NCI-H2107 (cell line): ENCODE measurements at regions not wholly inside any gene's neighbourhood (a gene's known extent, or its start where the extent isn't known, plus 50 kb on each side); places are given as distances from the start of the nearest gene placed in this dataset.
"Not testable (repeated sequence)": the region's sequence is repeated elsewhere in the genome, so short reads cannot be mapped to it uniquely, and the experiment has no call there.

Experiments used
- DNase-seq: peaks from one replicate; lab custom pipeline; 2025; lab: John Stamatoyannopoulos, UW

DNA sequence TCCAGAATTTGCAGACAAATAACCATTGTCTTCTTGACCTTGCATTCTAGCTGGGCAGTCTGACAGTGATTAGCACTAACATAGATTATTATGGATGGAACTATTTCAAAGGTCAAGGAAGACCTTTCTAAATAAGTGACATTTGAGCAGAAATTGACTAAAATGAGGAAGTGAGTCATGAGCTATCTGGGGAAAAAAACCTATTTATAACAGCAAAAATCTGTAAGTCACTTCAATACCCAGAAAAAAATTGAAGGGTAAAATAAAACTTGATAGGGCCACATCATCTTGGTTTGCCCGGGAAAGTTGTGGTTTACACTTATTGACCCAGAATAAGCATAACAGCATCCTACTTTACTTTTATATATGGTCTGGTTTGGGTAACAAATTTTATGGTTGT lies 414.6 kb upstream of the HS3ST1 start:
- DNase-seq: no peak

DNA sequence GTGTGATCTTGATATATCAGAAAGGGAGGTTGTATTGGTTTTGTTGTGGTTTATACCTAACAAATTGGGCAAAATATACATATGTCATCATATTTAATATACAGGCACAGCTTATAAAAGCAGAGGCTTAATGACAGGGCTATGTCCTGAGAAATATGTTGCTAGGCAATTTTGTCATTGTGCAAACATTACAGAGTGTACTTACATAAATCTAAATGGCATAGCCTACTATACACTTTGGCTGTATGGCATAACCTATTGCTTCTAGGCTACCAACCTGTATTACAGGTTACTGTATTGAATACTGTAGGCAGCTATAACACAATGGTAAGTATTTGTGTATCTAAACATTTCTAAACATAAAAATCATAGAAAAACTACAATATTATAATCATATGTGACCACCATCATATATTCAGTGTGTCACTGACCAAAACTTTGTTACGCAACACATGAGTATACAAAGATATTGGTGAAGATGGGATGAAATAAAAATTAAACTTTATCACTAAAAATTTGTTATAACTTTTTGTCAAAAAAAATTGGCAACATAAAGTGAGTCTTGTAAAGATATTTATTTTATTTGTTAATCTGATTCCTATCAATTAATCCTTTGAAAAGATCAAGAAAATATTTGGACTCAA lies 414.0 kb upstream of the HS3ST1 start:
- no peak for DNase-seq

- DNase-seq: no peak
Observed at GRCh38 chr4:11839889-11840288, 411.2 kb upstream of the HS3ST1 start.

- no peak for DNase-seq
Observed at GRCh38 chr4:11831739-11832138, 403.0 kb upstream of the HS3ST1 start.

DNA sequence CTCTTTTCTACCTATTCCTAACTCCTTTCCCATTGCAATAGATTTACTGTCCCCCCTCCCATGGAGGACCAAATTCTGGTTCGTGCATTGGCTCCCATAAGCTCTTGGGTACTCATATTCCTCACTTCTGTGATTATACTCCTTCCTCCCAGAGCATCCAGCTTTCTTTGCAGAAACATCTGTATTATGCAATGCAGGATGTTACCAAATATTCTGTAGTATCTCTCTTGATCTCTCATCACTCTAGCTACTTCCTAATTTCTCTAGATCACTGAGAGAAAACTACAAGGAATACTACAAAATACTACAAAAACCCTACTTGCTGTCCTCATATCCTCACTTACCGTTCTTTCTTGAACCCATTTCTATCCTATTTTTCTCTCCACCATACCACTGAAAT lies 395.9 kb upstream of the HS3ST1 start:
- no peak for DNase-seq

DNA sequence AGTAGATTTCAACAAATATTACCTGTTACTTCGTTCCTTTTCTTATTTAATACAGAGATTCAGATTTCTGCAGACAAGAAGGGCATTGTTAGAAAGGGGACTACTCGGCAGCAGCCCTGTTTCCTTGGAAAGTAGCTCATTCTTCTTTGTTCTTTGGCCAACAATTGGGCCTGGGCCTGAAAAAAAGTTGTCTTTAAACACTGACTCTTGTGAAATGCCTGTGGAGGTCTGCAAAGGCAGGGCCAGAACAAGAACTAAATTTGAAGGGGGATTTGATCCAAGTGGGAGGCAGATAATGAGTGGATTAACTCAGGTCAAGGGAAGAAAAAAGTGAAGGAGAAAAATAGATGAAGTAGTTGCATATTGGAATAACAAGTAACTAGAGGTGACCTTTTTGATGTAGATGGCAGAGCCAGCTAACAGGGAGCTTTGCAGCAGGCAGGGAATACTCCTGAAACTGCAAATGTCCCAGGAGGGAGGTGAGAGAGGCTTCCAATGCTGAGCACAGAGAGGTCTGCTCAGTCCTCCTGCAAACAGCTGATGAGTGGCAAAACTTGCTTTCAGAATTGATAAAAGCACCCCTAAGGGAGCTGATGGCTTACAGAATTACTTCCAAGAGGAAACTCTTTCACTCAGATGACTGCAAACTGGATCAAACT lies 393.2 kb upstream of the HS3ST1 start:
- no peak for DNase-seq

DNA sequence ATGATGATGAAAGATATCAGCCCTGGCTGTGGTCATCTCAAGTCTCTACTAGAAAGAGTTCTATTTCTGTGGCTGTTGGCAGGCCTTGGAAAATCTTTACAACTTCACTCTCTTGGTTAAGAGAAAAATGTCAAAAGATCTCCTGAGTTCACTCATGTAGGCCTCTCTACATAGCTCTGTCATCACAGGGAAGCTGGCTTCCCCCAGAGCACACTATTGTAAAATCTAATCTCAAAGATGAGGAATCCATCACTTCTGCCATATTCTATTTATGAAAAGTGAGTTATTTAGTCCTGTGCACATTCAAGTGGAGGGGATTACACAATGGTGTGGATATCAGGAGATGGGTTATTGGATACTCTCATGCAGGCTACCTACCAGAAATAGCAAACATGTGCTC lies 388.4 kb upstream of the HS3ST1 start:
- DNase-seq: no peak

GRCh38 chr4:11814758-11815157 lies 386.1 kb upstream of the HS3ST1 start:
- DNase-seq: no peak

- no peak for DNase-seq
Observed at GRCh38 chr4:11813951-11814446, 385.3 kb upstream of the HS3ST1 start.

GRCh38 chr4:11811521-11811920 lies 382.8 kb upstream of the HS3ST1 start:
- not testable (repeated sequence) for DNase-seq

DNA sequence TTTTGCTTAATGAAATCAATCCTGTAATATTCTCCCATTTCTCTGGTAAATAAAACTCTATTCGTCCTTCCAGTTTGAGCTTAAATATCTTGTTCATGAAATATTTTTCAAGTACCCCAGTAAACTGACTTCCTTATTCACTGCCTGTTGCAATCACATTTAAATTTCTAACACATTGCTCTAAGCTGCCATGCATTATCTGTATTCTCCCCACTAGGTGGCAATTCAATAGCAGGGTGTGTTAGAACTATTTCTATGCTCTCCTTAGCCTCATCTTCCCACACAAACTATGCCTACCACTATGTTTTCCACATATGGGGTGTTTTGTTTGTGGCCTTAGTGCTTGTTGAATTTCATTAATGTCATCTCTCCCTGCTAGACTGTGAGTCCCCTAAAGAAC lies 377.1 kb upstream of the HS3ST1 start:
- DNase-seq: no peak

DNA sequence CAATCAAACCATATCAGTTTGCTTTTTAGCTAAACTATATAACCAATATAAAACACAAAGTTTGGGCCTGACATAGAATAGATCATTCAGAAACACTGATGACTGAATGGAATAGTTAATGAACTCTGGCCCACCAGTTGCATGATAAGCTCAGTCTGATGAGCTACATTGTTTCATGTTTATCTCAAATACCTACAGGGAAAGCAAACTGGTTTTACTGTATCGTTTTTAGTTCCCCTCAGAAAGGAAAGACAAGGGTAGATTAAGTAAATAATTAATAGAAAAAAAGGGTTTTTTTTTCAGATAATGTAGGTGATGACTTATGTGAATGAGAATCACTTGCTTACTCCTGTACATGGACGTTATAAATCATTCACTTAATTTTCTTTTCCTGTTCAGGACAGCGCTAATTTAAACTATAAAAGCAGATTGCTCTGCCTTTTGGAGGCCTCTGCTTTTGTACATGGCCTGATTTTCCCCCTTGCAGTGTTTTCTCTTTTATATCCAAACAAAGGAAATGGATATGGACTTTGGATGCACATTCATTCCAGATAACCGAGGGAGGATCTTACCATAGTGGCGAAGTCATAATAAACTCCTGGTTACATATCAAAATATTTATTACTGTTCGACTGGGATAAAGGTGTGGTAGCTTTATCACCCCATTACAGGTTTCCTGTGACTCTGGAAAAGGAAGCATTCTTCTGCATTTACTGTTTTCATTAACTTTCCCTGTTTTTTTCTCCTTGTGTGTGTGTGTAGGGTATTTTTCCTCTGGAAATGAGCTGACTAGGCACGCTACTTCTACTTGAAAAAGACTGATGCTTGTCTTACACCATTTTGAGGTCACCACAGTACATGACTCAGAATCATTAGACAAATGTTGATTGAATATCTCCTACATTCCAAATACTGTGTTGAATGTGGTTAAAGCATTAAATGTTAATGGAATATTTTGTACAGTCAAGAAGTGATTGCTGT lies 373.1 kb upstream of the HS3ST1 start:
- DNase-seq: no peak

GRCh38 chr4:11799196-11799595 lies 370.5 kb upstream of the HS3ST1 start:
- no peak for DNase-seq

DNA sequence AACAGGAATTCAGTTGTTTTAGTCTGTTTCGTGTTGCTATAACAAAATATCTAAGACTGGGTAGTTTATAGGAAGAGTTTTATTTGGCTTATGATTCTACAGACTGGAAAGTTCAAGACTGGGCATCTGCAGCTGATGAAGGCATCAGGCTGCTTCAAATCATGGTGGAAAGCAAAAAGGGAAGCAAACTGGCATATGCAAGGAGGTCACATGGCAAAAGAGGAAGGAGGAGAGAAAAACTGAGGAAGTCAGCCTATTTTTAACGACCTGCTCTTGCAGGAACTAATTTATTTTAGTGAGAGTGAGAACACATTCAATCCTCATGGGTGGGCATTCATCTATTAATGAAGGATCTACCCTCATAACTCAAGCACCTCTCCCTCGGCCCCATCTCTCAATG lies 363.1 kb upstream of the HS3ST1 start:
- DNase-seq: no peak

- no peak for DNase-seq
Observed at GRCh38 chr4:11790230-11790629, 361.5 kb upstream of the HS3ST1 start.

- no peak for DNase-seq
Observed at GRCh38 chr4:11783588-11783987, 354.9 kb upstream of the HS3ST1 start.

DNA sequence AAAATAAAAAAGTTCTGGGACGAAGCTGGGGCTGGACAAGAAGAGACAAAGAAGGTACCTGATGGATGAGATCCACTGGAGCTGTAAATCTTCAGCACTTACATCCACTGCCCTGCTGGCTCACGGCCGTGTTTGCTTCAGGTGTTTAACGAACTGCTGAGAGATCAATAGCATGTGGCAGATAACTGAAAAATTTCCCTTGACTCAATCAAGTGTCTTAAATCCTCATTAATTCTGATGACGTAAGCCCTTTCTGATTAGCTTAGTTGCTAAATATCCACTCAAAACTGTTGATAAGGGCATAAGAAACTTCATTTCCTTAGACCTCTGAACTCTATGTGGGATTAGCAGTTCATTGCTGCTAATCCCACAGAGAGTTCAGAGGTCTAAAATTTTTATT lies 354.2 kb upstream of the HS3ST1 start:
- no peak for DNase-seq

DNA sequence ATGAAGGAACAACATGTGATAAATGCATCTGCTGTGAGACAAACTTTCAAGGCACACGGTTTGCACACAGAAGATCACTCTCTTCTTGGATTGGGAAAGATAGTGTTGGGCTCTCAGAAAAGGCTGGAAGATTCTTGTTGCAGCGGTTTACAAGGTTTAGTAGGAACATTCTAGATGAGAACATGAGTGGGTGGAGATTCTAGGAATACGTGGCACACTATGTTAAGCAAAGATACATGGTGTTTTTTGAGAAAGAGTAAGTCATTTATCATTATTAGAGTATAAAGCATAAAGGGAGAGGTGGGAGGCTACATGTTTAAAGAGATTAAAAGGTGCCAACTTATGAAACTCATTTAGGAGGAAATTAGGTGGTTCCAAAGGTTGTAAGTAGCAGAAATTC lies 348.8 kb upstream of the HS3ST1 start:
- DNase-seq: no peak

DNA sequence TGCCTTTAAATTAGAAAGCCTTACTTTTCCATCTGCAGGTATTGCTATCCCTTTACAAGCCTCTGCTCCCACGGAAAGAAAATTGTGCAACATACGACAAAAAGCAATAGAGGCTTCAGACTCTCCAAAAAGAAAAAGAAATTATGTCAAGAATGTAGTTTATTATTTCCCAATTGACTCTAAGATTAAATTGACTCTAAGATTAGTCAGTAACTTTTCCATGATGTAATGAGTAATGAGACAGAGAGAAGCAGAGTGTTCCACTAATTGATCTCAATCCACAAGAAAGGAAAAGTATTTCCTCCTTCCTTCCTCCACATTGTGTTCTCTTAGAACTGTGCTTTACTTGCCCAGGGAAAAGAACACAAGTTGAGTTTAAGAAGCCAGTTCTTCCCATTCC lies 345.7 kb upstream of the HS3ST1 start:
- no peak for DNase-seq

GRCh38 chr4:11773798-11774197 lies 345.1 kb upstream of the HS3ST1 start:
- no peak for DNase-seq

DNA sequence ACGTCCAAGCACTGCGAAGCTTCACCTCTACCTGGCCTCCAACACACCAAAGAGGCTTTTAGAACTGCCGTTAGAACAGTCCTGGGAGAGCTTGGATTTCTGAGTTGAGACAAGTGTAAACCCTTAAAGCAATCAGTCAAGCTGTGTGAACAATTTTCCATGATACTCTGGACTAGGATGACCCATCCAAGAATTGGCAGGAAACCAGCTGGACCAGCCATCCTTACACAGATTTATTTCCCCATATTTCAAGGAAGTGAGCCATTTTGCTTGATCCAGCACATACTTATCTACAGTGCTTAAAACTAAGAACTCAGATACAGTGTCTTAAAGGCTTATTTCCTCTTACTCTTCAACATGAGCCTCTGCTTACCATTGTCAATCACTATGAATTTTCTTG lies 340.7 kb upstream of the HS3ST1 start:
- no peak for DNase-seq

DNA sequence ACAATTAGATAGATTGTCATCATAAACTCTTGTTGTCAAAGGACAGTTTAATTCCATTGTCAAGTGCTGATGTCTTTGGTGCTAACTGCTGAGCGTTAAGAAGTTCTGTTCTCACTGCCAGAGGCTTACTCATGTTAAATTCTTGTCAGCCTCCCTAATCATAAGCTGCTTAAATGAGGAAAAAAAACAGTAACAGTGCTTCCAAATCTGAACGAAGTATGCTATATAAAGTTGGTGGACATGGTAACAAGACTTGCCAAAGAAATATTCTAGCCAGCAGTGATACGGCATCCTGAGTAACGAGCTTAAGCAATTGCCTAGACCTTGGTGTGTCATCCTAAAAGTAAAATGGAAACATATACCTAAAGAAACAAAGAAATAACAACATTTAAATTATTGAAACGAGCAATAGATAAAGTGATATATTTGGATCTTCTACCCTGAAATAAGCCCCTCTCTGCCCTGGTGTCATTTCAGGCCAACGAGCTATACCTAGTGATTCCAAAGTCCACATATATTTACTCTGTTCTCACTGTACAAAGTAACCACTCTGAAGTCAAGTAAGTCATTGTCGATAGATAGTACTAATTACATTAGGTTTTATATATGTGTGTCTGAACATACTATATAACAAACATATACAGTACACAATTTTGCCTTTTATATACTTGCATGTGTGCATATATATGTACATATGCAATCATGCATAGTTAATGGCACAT lies 339.7 kb upstream of the HS3ST1 start:
- no peak for DNase-seq
